D721Med (cell line): ENCODE measurements at regions not wholly inside any gene's neighbourhood (a gene's known extent, or its start where the extent isn't known, plus 50 kb on each side); places are given as distances from the start of the nearest gene placed in this dataset.
A peak's percentile ranks its signal among the peaks of the same experiment; 100 is the strongest.

Experiments used
- DNase-seq: peaks from one replicate; pipeline ENCODE4 v3.0.0; 2011; ENCODE audit warnings: low spot score; ENCODE audit not compliant: insufficient read length
- FAIRE-seq: peaks from 2 replicates; lab custom pipeline; 2011; peaks lifted over from hg19 to GRCh38; lab: Jason Lieb, UNC
- TF ChIP-seq, protein P1 (sequence below): IDR thresholded peaks from 2 replicates; pipeline ENCODE4 v1.5.1; 2012; ENCODE audit warnings: mild to moderate bottlenecking, control low read depth; ENCODE audit not compliant: insufficient read depth; ENCODE audit errors: missing control alignments

DNA sequence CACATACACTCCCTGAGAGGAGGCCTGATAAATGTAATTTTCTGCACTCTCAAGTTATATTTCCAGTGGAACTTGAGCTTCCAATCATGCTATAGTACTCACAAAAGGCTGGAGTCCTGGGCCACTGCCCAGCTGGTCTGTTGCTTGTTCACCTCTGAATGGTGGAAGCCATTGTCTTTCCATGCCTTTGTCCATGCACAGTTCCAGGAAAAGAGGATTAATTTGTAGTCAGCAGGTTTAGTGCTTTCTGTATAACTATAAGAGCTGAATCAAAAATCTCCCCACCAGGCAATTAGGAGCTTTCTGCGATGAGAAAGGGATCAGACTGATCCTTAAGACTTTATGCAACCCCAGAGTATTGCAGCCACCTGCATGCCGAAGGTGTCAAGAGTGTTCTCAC, 195.4 kb upstream of the PGRMC2 start:
- DNase-seq (peak; percentile 15), FAIRE-seq (peak; percentile 96)
- TF ChIP-seq, protein P1, sequence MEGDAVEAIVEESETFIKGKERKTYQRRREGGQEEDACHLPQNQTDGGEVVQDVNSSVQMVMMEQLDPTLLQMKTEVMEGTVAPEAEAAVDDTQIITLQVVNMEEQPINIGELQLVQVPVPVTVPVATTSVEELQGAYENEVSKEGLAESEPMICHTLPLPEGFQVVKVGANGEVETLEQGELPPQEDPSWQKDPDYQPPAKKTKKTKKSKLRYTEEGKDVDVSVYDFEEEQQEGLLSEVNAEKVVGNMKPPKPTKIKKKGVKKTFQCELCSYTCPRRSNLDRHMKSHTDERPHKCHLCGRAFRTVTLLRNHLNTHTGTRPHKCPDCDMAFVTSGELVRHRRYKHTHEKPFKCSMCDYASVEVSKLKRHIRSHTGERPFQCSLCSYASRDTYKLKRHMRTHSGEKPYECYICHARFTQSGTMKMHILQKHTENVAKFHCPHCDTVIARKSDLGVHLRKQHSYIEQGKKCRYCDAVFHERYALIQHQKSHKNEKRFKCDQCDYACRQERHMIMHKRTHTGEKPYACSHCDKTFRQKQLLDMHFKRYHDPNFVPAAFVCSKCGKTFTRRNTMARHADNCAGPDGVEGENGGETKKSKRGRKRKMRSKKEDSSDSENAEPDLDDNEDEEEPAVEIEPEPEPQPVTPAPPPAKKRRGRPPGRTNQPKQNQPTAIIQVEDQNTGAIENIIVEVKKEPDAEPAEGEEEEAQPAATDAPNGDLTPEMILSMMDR: no peak

DNA sequence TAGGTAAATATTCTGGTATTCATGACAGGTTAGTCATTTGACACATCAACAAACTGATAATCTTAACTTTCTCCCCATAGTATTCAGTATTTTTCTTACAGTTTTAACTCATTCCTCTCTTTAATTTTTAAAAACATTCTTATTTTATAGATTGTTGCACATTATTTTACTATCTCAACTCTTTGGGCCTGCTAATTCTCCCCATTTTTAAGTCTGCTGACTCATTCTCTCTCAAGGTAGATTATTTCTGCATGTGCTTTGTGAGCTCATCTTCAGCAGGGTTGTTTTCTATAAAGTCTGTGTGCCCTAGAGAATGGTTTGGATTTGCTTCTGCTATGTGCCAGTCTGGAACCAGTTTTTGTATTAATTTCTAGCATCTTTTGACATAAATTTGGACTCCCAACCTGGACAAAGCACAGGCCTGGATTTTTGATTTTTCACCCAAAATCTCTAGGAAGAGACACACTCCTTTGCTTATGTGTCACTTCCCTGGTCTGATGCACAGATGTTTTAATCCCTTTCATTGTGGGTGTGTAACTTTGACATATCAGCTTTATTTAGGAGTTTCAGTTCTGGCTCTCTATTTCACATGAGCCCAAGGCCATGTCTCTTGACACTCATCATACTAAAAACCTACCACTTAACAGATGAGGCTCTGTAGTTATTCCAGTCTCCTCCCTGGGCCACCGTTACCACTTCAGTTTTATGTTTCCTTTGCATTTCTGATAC, 194.3 kb upstream of the PGRMC2 start:
- DNase-seq: no peak
- no peak for FAIRE-seq
- TF ChIP-seq, protein P1: no peak

GRCh38 chr4:128480945-128481344, 193.3 kb upstream of the PGRMC2 start:
- FAIRE-seq (no peak), DNase-seq (no peak)
- TF ChIP-seq, protein P1: no peak

GRCh38 chr4:128477540-128477939, 189.9 kb upstream of the PGRMC2 start:
- no peak for DNase-seq
- TF ChIP-seq, protein P1: no peak
- peak; percentile 80 for FAIRE-seq

DNA sequence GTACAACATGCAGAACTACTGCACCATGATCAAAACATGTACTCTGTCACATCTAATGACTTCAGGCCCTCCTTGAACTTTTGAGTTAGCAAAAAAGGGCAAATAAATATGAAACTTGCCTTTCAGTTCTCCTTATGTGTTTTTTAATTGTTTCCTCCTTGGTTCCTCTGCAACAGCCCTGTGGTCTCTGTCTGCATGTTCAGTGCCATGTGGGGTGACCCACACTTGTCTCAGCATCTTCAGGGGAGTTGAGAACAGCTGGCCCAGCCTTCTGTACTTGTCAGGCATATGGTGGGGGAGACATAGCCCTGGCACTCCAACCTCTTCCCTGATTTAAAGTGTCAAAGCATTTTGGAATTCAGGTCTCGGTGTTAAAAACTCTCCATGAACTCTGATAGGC, 188.0 kb upstream of the PGRMC2 start:
- no peak for DNase-seq
- FAIRE-seq: no peak
- TF ChIP-seq, protein P1: no peak

DNA sequence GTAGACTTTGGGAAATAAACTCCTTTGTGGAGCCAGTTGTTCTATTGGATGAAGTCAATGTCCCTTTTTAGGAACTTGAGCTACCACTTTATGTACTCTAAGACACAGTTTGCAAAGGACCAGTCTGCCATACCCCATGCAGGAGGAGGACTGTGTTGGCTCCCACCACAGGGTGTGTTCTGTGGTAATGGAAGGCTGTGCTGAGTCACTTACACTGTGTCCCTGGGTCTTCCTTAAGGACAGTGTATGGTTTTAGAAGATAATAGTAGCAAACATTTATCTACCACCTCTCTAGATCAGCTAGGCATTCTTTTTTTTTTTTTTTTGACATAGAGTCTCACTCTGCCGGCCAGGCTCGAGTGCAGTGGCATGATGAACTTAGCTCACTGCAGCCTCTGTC, 184.0 kb upstream of the PGRMC2 start:
- TF ChIP-seq, protein P1: no peak
- no peak for FAIRE-seq
- DNase-seq: no peak

- TF ChIP-seq, protein P1: no peak
- FAIRE-seq (peak; percentile 16), DNase-seq (no peak)
These were observed 183.0 kb upstream of the PGRMC2 start for GRCh38 chr4:128470492-128471053.
